ENCODE measurements at regions not wholly inside any gene's neighbourhood (a gene's known extent, or its start where the extent isn't known, plus 50 kb on each side); places are given as distances from the start of the nearest gene placed in this dataset.
A peak's percentile ranks its signal among the peaks of the same experiment; 100 is the strongest.
"Not testable (repeated sequence)": the region's sequence is repeated elsewhere in the genome, so short reads cannot be mapped to it uniquely, and the experiment has no call there.

- no peak for DNase-seq
- no peak overlapping the region for H2BK120ac ChIP-seq (ENCODE audit: low read depth, low read length)
- no peak overlapping the region for H4K8ac ChIP-seq (ENCODE audit: low read depth, low read length)
- no peak overlapping the region for H3K9ac ChIP-seq (ENCODE audit: low read length)
- no peaks in the 10 kb centered on the region for H3K27me3 ChIP-seq (ENCODE audit: insufficient read depth, low read length, poor library complexity)
- no peak overlapping the region for H3K23ac ChIP-seq (ENCODE audit: low read length)
- no peak overlapping the region for H3K18ac ChIP-seq (ENCODE audit: low read length)
- no peak overlapping the region for H2AK5ac ChIP-seq (ENCODE audit: low read length)
- no peak overlapping the region for H3K56ac ChIP-seq (ENCODE audit: low read length)
- H3K4me3 ChIP-seq (ENCODE audit: low read length) = no peak overlapping the region
- H3K79me1 ChIP-seq (ENCODE audit: low read length) = no peaks in the 10 kb centered on the region
- H2BK5ac ChIP-seq (ENCODE audit: low read length) = no peak overlapping the region
- no peak overlapping the region for H3K27ac ChIP-seq (ENCODE audit: low read depth, low read length)
- no peak overlapping the region for H3K4me2 ChIP-seq (ENCODE audit: low read length)
- no peaks in the 10 kb centered on the region for H3K79me2 ChIP-seq (ENCODE audit: control insufficient read depth, insufficient read depth, low read length)
- H3K4me1 ChIP-seq (ENCODE audit: control insufficient read depth, low read depth, low read length) = no peaks in the 10 kb centered on the region
- no peak overlapping the region for H3K4ac ChIP-seq (ENCODE audit: low read depth, low read length)
- H2BK15ac ChIP-seq (replicated peaks; ENCODE audit: low read depth) = no peak overlapping the region
- H4K5ac ChIP-seq (ENCODE audit: low read length) = no peak overlapping the region
- no peaks in the 10 kb centered on the region for H3K36me3 ChIP-seq (ENCODE audit: control insufficient read depth, insufficient read depth, low read length)
Observed at GRCh38 chr5:57745029-57745428, 262.4 kb upstream of the ACTBL2 start.

DNA sequence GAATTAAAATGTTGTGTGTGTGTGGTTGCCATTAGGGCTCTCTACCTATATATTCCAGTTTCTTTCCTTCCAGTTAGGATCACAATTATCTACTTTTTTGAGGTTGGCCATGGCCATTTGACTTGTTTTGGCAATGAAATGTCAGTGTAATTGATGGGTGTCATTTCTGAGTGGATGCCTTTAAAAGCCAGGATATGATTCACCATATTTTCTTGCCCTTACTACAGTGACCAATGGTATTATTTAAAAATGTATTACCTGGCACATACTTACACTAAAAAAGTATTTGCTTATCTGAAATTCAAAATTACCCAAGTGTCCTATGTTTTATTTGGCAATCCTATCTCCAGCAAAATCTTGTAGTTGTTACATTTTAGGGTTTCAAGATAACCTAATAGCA lies 258.7 kb upstream of the ACTBL2 start:
- H4K5ac ChIP-seq (ENCODE audit: low read length) = no peak overlapping the region
- no peak overlapping the region for H3K4ac ChIP-seq (ENCODE audit: low read depth, low read length)
- DNase-seq = no peak
- no peak overlapping the region for H2BK120ac ChIP-seq (ENCODE audit: low read depth, low read length)
- H4K8ac ChIP-seq (ENCODE audit: low read depth, low read length) = no peak overlapping the region
- no peaks in the 10 kb centered on the region for H3K36me3 ChIP-seq (ENCODE audit: control insufficient read depth, insufficient read depth, low read length)
- H3K23ac ChIP-seq (ENCODE audit: low read length) = no peak overlapping the region
- no peak overlapping the region for H2AK5ac ChIP-seq (ENCODE audit: low read length)
- no peak overlapping the region for H2BK15ac ChIP-seq (replicated peaks; ENCODE audit: low read depth)
- H3K4me2 ChIP-seq (ENCODE audit: low read length) = no peak overlapping the region
- H3K27ac ChIP-seq (ENCODE audit: low read depth, low read length) = no peak overlapping the region
- no peak overlapping the region for H3K4me3 ChIP-seq (ENCODE audit: low read length)
- H3K4me1 ChIP-seq (ENCODE audit: control insufficient read depth, low read depth, low read length) = no peaks in the 10 kb centered on the region
- H2BK5ac ChIP-seq (ENCODE audit: low read length) = no peak overlapping the region
- H3K9ac ChIP-seq (ENCODE audit: low read length) = no peak overlapping the region
- H3K27me3 ChIP-seq (ENCODE audit: insufficient read depth, low read length, poor library complexity) = no peaks in the 10 kb centered on the region
- H3K79me1 ChIP-seq (ENCODE audit: low read length) = no peaks in the 10 kb centered on the region
- no peaks in the 10 kb centered on the region for H3K79me2 ChIP-seq (ENCODE audit: control insufficient read depth, insufficient read depth, low read length)
- H3K56ac ChIP-seq (ENCODE audit: low read length) = no peak overlapping the region
- no peak overlapping the region for H3K18ac ChIP-seq (ENCODE audit: low read length)

GRCh38 chr5:57738787-57739186 lies 256.2 kb upstream of the ACTBL2 start:
- H3K4me1 ChIP-seq (ENCODE audit: control insufficient read depth, low read depth, low read length) = no peaks in the 10 kb centered on the region
- H3K79me1 ChIP-seq (ENCODE audit: low read length) = no peaks in the 10 kb centered on the region
- H3K36me3 ChIP-seq (ENCODE audit: control insufficient read depth, insufficient read depth, low read length) = no peaks in the 10 kb centered on the region
- H4K5ac ChIP-seq (ENCODE audit: low read length) = no peak overlapping the region
- DNase-seq = no peak
- H3K23ac ChIP-seq (ENCODE audit: low read length) = no peak overlapping the region
- H2BK120ac ChIP-seq (ENCODE audit: low read depth, low read length) = no peak overlapping the region
- no peak overlapping the region for H3K9ac ChIP-seq (ENCODE audit: low read length)
- H3K56ac ChIP-seq (ENCODE audit: low read length) = no peak overlapping the region
- H3K4me3 ChIP-seq (ENCODE audit: low read length) = no peak overlapping the region
- no peaks in the 10 kb centered on the region for H3K79me2 ChIP-seq (ENCODE audit: control insufficient read depth, insufficient read depth, low read length)
- H3K4ac ChIP-seq (ENCODE audit: low read depth, low read length) = no peak overlapping the region
- no CpG with 5 or more reads among the region's 1 CpG for WGBS (ENCODE audit: extremely low coverage, insufficient coverage, low lambda C conversion rate)
- no peak overlapping the region for H3K18ac ChIP-seq (ENCODE audit: low read length)
- no peak overlapping the region for H3K27ac ChIP-seq (ENCODE audit: low read depth, low read length)
- H2AK5ac ChIP-seq (ENCODE audit: low read length) = no peak overlapping the region
- no peak overlapping the region for H3K4me2 ChIP-seq (ENCODE audit: low read length)
- no peak overlapping the region for H4K8ac ChIP-seq (ENCODE audit: low read depth, low read length)
- H2BK5ac ChIP-seq (ENCODE audit: low read length) = no peak overlapping the region
- no peaks in the 10 kb centered on the region for H3K27me3 ChIP-seq (ENCODE audit: insufficient read depth, low read length, poor library complexity)
- H2BK15ac ChIP-seq (replicated peaks; ENCODE audit: low read depth) = no peak overlapping the region

- H3K36me3 ChIP-seq (ENCODE audit: control insufficient read depth, insufficient read depth, low read length) = no peaks in the 10 kb centered on the region
- WGBS (ENCODE audit: extremely low coverage, insufficient coverage, low lambda C conversion rate) = no CpG with 5 or more reads among the region's 2 CpGs
Observed at GRCh38 chr5:57738301-57738700, 255.7 kb upstream of the ACTBL2 start.

DNA sequence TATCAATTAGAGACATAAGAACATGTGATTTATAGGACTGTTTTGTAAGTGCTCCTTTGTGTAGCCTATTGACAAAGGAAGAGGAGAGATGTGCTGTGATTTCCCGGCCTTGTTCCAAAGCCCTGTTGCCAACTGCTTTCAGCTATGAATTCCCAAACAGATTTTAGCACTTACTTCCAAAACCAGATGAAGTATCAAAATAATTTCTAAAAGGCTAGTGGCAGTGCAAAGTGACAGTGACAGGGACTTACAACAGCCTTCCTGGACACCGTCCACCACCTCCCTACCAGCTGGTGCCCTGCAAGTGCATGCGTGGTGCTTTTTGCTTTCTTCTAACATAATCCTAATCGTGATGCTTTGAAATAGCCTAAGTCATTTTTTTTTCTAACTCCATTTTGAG lies 254.1 kb upstream of the ACTBL2 start:
- no peak overlapping the region for H2BK5ac ChIP-seq (ENCODE audit: low read length)
- no peaks in the 10 kb centered on the region for H3K36me3 ChIP-seq (ENCODE audit: control insufficient read depth, insufficient read depth, low read length)
- no peak overlapping the region for H3K4ac ChIP-seq (ENCODE audit: low read depth, low read length)
- no peaks in the 10 kb centered on the region for H3K79me1 ChIP-seq (ENCODE audit: low read length)
- DNase-seq = no peak
- no peak overlapping the region for H4K5ac ChIP-seq (ENCODE audit: low read length)
- no peak overlapping the region for H3K9ac ChIP-seq (ENCODE audit: low read length)
- H2BK120ac ChIP-seq (ENCODE audit: low read depth, low read length) = no peak overlapping the region
- no peaks in the 10 kb centered on the region for H3K27me3 ChIP-seq (ENCODE audit: insufficient read depth, low read length, poor library complexity)
- H3K18ac ChIP-seq (ENCODE audit: low read length) = no peak overlapping the region
- no CpG with 5 or more reads among the region's 4 CpGs for WGBS (ENCODE audit: extremely low coverage, insufficient coverage, low lambda C conversion rate)
- no peak overlapping the region for H3K23ac ChIP-seq (ENCODE audit: low read length)
- H3K4me1 ChIP-seq (ENCODE audit: control insufficient read depth, low read depth, low read length) = no peaks in the 10 kb centered on the region
- H3K4me2 ChIP-seq (ENCODE audit: low read length) = no peak overlapping the region
- H3K79me2 ChIP-seq (ENCODE audit: control insufficient read depth, insufficient read depth, low read length) = no peaks in the 10 kb centered on the region
- no peak overlapping the region for H4K8ac ChIP-seq (ENCODE audit: low read depth, low read length)
- no peak overlapping the region for H3K4me3 ChIP-seq (ENCODE audit: low read length)
- no peak overlapping the region for H3K56ac ChIP-seq (ENCODE audit: low read length)
- no peak overlapping the region for H2BK15ac ChIP-seq (replicated peaks; ENCODE audit: low read depth)
- H3K27ac ChIP-seq (ENCODE audit: low read depth, low read length) = no peak overlapping the region
- H2AK5ac ChIP-seq (ENCODE audit: low read length) = no peak overlapping the region

More at GRCh38 chr5:57738301-57738700, 255.7 kb upstream of the ACTBL2 start:
- Histone ChIP-seq H2BK15ac (replicated peaks; ENCODE audit: low read depth) (no peak overlapping the region), H2AK5ac (ENCODE audit: low read length) (no peak overlapping the region), H3K18ac (ENCODE audit: low read length) (no peak overlapping the region), H2BK5ac (ENCODE audit: low read length) (no peak overlapping the region), H3K4me2 (ENCODE audit: low read length) (no peak overlapping the region), H3K27ac (ENCODE audit: low read depth, low read length) (no peak overlapping the region), H3K4me3 (ENCODE audit: low read length) (no peak overlapping the region), H3K4me1 (ENCODE audit: control insufficient read depth, low read depth, low read length) (no peaks in the 10 kb centered on the region), H3K27me3 (ENCODE audit: insufficient read depth, low read length, poor library complexity) (no peaks in the 10 kb centered on the region), H3K79me2 (ENCODE audit: control insufficient read depth, insufficient read depth, low read length) (no peaks in the 10 kb centered on the region), H2BK120ac (ENCODE audit: low read depth, low read length) (no peak overlapping the region), H3K56ac (ENCODE audit: low read length) (no peak overlapping the region), H3K23ac (ENCODE audit: low read length) (no peak overlapping the region), H4K5ac (ENCODE audit: low read length) (no peak overlapping the region), H4K8ac (ENCODE audit: low read depth, low read length) (no peak overlapping the region), H3K79me1 (ENCODE audit: low read length) (no peaks in the 10 kb centered on the region), H3K9ac (ENCODE audit: low read length) (no peak overlapping the region), H3K4ac (ENCODE audit: low read depth, low read length) (no peak overlapping the region)
- no peak for DNase-seq

- not testable (repeated sequence) for H2BK5ac ChIP-seq (ENCODE audit: low read length); H3K27me3 ChIP-seq (ENCODE audit: insufficient read depth, low read length, poor library complexity); H2BK120ac ChIP-seq (ENCODE audit: low read depth, low read length); H3K79me2 ChIP-seq (ENCODE audit: control insufficient read depth, insufficient read depth, low read length); H3K4me2 ChIP-seq (ENCODE audit: low read length); H3K18ac ChIP-seq (ENCODE audit: low read length); H2BK15ac ChIP-seq (replicated peaks; ENCODE audit: low read depth); H2AK5ac ChIP-seq (ENCODE audit: low read length); H4K5ac ChIP-seq (ENCODE audit: low read length); H3K23ac ChIP-seq (ENCODE audit: low read length); H3K27ac ChIP-seq (ENCODE audit: low read depth, low read length); H3K56ac ChIP-seq (ENCODE audit: low read length); H3K36me3 ChIP-seq (ENCODE audit: control insufficient read depth, insufficient read depth, low read length); H3K9ac ChIP-seq (ENCODE audit: low read length); H3K79me1 ChIP-seq (ENCODE audit: low read length); H3K4ac ChIP-seq (ENCODE audit: low read depth, low read length); H3K4me1 ChIP-seq (ENCODE audit: control insufficient read depth, low read depth, low read length); H3K4me3 ChIP-seq (ENCODE audit: low read length)
- H4K8ac ChIP-seq (ENCODE audit: low read depth, low read length) = peak overlapping the region; percentile 86
- DNase-seq = peak; percentile 67
- no CpG with 5 or more reads among the region's 7 CpGs for WGBS (ENCODE audit: extremely low coverage, insufficient coverage, low lambda C conversion rate)
Observed at GRCh38 chr5:57735279-57736153, 252.9 kb upstream of the ACTBL2 start.
